HG03135 (cell line): ENCODE measurements at regions not wholly inside any gene's neighbourhood (a gene's known extent, or its start where the extent isn't known, plus 50 kb on each side); places are given as distances from the start of the nearest gene placed in this dataset.
A peak's percentile ranks its signal among the peaks of the same experiment; 100 is the strongest.

Experiments
- ATAC-seq: cut with Tn5 transposase; IDR thresholded peaks from one replicate; pipeline ENCODE4 v1.9.1; 2021; ENCODE audit warnings: mild to moderate bottlenecking, moderate library complexity; ENCODE audit not compliant: unreplicated experiment

DNA sequence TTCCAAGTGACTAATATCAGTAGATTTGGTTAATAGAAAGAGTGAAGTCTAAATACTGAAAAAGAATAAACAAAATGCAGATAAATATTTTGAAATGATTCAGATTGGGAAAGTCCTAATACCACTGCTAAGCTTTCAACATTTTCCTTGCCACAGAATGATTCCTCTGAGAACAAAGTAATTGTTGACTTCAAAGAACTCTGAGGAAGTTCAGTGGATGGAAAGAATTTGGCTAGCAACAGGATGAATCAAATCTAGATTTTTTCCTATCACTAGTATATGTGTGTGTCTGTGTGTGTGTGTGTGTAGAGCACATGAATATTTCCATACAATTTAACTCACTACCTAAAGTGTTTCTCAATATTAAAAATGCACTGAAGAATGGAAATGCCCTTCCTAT lies 107.9 kb upstream of the PREP start:
- no peak for ATAC-seq

DNA sequence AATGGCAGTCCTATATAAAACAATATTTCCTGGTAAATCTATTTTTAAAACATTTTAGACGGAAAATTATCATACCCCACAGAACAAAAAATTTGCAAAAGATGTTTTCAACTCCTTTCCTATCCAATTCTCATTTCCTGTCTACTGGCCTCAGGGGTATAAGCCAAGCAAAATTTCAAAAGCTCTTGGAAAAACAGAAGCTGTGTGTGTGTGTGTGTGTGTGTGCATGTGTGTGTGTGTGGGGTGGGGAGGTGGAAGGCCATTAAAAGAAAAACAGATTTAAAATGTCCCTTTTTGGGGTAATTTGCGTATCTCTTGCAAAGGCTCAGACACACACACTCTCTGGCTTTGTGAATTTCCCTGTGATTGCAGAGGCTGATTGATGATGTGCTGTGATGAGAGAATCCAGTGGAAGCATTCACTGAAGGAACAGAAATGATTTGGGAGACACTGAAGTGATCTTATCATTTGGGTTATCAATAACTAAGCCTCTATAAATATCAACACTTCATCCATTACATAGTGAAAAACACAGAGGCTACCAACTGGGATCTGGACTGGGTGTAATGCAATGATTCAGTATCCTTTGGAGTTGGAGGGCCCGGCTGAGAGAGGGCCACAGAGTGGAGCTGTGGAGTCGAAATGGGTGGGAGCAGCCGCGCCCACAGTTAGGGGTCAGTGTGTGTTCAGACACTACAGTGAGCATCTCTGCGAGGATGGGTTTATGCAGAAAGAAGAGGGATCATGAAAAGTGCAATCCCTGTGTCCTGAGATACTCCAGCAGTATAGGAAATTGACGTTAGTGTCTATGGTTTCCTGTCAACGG lies 106.8 kb upstream of the PREP start:
- no peak for ATAC-seq

DNA sequence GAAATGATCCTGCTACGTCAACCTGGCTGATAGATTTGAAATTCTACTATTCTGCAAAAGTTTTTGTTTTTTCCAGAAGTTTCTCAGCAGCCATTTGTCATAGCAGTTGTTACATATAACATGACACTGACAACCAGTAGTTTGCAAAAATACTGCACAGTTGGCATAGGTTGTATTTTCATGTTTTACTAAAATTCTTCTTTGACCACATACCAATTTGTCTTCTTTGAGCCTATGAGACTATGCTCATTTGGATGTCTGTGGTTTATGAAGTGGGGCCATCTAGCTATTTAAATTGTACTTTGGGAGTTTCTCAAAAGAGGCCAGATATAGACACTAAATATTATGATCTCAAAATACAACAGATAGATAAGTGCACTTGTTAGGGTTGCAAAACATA lies 104.9 kb upstream of the PREP start:
- no peak for ATAC-seq

DNA sequence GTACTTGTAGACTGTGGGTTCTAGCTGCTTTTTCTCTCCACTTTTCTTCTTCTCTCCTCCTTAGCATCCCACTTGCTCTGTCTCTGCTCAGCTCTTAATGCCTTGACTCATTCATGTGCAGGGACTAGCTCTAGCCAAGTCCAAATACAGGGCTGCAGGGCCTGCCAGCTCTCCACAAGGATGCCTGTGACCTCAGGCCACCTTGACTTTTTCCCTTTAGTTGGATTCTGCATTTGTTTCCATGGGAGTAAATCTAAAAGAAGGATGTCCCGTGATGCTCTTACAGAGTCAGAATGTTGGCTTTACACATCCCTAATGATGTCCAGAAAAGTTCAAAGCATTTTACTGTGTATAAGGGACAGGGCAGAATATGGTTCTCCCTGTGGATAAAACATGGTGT lies 101.8 kb upstream of the PREP start:
- no peak for ATAC-seq

DNA sequence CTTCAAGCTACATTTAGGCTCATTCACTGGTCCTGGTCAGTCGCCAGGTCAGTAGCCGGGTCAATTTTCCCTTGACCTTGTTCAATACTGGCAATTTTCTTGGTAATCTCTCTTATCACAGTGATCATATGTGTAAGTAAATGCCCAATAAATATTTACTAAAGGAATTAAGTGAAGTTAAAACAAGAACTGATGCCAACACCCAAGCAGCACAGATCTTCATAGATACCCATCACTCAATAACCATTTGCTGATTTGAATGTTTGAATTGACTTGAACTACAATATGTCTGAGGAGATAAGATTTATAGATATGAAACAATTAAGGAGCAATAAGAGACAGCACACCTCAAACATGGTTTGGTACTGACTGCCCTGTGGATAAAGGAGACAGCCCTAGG lies 100.8 kb upstream of the PREP start:
- no peak for ATAC-seq

DNA sequence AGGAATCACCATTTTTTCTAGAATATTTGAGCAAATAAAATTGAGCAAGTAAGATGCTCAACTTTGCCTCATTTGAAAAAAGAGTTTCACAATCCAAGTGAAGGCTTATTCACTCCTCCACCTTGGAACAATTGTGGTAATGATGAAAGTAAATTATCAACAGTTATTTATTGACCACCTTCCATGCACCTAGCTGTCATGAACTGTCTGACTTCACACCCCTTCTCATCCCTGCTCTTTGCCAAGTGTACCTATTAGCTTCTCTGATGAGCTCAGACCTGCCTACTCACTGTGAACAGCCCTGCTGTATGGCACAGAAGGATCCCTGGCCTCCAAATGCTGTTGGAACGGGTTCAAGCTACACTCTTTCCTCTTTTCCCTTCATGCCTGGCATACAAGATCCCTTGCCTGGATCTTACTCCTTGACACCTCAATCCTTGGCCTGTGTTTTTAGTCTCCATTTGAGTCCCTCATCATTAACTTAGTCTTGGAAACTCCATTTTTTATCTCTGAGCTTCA lies 99.0 kb upstream of the PREP start:
- no peak for ATAC-seq

DNA sequence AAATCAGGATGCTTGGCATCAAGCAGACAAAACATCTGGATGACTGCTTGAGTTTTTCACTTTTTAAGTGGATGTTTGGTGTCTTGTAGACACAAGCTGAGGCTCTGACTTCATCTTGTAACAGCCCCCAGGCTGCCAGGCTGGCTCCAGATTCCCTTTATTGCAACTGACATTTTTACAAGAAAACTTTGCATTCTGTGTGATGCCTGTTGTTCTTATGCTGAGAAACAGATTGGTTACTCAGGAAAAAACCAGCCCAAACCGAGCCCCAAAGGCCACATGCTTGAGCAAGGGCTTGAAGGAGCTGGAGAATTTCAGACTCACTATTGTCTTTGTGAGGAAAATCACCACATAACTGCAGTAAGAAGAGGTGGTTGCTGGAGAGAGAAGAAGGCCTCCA lies 98.4 kb upstream of the PREP start:
- no peak for ATAC-seq

DNA sequence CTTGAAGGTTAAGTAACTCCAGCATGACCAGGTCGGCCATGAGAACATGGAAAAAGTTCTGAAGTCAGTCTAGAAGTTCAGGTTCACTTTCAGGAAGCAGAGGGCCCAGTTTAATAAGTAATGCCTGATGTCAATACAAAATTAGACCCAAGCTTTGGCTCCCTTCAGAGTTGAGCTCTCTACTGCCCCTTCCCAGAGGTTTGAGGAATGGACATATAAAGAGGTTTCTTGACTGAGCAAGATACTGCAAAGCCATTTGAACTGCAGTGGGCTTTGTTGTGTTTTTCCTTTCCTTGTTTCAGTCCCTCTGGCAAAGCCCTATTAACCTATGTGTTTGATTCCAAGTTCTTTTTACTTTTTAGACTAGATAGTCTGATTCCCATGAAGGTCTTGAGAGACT lies 97.8 kb upstream of the PREP start:
- ATAC-seq, result no peak

DNA sequence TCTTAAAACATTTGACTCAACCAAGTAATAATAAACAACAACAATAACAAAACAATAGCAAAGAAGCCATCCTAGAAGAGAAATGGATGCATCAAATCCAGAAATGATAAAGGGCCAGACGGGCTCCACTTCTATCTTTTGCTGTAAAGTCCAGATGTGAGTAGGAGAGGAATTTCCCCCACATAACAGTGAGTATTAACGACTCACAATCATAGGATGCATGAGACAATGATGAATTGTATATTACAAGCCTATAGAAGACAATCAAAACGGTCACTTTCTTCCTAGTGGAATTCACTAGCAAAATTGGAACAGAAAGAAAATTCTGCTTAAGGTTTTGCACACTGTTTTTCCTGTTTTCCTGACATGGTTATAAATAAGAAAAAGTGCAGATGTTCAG lies 97.0 kb upstream of the PREP start:
- ATAC-seq, result no peak

DNA sequence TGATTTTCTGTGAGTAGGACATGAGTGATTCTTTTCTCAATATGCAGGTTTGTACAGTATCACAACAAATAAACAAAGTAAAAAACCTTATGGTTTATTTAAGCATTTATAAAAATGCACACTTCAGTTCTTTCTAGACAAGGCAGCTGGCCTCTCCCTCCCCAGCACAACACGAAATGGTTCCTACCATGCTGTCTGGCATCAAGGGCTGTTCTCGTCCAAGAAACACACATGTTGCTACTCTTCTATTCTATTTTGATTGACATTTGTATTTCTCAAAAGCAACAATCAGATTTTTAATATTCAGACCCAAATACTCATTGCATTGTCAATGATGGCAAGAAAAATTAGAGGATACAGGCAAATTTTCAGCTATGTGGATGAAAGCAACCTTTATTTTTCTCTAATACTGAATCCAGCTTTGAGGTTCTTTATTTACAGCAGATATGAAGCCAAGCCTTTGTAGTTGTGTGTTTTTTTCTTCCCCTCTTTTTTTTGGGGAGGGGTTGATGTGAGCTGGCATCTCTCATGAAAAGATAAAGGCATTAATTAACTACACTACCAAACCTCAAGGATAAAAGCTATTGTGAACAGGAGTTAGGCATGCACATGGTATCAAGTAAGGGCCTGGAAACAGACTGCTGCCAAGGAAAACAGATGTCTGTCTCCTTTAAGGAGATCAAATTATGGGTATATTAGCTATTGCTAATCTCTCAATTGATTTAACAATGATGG lies 96.4 kb upstream of the PREP start:
- no peak for ATAC-seq

DNA sequence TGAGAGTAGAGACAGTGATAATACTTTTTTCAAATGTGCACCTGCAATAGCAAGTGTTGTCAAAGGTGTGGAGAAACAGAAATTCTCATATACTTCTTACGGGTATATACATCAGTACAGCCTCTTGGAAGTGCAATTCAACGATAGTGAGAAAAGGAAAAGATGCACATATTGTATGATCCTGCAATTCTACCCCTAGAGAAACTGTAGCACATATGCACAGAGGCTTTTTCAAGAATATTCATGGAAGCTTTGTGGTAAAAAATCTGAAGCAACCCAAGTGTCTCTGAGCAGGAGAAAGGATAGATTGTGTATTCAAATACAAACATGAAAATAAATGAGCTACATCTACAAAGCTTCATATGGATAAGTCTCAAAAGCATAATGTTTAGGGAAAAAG lies 94.7 kb upstream of the PREP start:
- no peak for ATAC-seq

DNA sequence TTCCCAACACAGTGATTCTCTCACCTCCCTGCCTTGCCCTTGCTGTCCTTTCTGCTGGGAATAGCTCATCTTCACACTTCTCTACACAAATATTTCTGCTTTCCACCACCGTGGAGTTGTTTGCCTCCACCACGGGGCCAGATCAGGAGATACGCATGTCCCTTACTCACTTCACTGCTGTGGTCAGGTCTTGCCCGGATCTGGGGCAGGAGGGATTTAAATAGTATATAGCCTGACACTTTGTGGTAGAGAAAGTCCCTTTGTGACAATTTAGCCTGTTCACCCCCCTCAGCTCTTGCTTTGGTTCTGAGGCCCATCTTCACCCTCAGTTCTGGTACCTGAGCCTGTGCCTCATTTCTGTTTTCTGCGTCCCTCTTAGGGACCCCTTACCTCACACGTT lies 92.6 kb upstream of the PREP start:
- no peak for ATAC-seq

DNA sequence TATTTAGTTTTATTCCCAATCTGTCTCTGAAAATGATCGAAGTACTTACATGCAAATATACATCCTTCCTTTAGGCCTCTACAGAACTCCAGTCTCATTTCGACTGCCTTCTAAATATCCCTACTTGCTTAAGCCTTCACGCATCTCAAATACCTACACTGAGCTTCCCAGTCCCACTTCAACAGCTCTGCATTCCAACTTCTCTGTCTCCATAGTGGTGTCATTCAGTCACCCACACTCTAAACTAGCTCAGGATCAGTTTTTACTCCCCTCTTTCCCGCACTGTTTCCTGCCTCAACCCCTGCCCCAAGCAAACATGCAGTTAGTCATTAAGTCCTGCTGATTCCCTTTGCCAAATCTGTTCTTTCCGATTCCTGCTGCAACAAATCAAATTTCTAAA lies 91.8 kb upstream of the PREP start:
- ATAC-seq, result no peak

DNA sequence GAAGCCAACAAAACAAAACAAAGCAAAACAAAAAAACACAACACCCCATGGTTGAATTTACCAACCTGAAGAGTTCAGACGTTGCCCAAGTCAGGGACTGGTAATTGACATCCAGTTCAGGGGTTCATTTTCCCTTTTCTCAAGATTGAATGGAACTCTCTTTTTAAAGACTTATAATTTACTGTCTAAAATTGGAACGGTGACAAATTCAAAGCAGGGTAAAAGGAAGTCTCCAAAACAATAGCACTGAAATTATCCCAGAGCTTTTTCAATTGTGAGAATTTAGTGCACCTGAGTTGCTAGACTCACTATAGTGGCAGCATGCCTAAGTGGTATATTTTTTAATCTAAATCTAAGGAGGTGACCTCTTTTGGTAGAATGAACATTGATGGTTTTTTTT lies 90.9 kb upstream of the PREP start:
- no peak for ATAC-seq

DNA sequence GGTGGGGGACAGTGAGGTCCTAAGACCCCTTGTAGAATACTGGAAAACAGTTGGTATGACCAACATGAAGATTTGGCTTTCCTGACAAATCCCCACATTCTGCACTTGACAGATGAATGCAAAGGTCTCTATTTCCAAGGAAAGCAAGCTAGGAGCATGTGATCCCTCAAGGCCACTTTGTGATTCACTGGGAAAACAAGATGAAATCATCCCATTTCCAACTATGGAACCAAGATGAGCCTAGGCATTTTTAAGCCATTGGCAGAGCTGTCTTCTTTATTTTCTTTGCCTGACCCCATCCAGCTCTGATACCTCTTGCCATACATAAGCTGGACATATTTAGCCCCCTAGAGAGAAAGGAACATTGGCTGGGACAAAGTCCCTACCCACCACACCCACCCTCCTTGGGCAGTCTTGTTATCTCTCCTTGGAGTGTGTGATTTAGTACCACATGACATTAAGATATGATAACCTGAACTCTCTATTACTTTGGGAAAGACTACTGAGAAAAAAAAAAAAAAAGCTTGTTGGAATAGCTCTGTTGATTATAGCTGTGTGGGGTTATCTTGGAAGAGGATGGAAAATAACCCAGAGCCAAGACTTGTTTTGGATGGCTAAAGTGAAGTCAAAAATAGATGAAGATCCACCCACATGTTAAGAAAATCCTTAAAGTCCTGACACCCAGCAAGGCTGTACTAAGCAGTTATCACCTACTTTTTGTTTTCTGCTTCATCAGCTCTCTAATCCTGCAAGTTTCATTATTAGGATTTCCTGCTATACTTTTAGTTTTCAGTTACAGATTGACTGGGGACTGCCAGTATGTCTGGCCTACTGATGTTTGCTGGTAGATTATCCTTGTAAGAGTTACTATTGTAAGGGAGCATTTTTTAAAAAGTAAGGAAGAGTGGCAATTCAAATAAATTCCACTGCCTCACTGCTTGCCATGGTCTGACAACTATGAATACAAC lies 90.1 kb upstream of the PREP start:
- ATAC-seq, result peak; percentile 91

DNA sequence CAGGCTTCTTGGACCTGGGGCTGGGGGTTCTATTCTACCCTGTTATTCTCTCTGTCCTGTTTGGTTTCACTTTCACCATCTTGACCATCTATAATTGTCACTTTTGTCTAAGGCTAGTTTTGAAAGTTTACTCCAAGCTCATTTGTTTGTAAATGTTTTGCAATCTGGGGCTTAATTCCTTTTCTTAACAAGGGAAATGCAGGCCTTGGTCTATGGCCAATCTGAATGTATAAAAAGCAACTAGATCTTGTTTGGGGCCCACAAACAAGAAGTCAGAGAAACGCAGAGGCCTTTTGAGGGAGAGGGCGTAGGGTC lies 86.3 kb upstream of the PREP start:
- no peak for ATAC-seq

DNA sequence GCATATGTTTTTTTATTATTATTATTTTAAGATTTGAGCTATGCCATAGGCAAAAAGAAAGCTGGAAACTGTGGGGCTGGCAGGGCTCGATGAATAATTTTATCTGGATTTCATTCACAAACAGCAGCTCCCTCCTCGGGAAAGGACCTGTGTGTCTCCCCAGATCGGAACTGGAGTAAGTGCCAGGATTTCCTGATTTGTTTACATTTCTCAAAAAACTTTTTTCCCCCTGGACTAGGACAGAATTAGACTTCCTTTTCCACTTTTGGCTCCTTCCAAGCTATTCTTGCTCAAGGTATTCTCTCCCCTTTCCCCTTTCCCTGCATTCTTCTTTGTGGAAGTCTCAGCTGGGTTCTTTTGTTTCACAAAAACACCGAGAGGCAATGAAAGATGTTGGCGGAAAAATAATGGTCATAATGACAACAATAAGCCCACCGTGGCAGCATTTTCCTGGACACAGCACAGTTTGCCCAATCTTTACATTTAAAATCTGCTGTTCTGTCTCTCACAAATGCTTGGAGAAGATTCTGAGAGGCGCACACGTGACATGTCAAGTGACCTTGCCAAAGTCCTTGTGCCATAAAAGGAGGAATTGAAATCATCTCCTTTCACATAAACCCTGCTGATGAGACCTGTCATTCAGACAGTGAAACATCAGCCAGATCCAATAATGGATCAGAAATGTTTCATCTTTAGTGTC lies 85.8 kb upstream of the PREP start:
- no peak for ATAC-seq

DNA sequence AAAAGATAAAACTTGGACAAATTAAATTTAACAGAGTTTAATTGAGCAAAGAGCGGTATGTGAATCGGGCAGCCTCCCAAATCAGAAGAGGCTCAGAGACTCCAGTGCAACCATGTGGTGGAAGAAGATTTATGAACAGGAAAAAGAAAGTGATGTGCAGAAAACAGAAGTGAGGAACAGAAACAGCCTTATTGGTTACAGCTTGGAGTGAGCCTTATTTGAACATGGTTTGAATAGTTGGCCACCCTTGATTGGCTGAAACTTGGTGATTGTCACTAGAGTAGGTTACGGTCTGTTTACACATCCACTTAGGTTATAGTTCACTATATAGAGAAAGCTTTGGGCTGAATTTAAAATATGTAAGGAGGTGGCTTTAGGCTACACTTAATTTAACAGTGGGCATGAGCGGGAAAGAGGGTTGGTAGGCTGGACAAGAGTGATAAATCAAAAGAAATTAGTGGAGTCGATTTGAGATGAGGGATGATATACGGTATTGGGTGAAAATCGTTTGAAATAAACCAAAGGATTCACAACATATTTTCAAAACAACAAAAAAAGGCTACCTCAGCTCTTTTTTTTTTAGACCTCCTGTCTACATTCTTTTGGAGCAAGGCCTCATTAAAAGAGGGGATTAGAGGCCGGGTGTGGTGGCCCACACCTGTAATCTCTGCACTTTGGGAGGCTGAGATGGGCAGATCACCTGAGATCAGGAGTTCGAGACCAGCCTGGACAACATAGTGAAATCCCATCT lies 84.3 kb upstream of the PREP start:
- no peak for ATAC-seq

DNA sequence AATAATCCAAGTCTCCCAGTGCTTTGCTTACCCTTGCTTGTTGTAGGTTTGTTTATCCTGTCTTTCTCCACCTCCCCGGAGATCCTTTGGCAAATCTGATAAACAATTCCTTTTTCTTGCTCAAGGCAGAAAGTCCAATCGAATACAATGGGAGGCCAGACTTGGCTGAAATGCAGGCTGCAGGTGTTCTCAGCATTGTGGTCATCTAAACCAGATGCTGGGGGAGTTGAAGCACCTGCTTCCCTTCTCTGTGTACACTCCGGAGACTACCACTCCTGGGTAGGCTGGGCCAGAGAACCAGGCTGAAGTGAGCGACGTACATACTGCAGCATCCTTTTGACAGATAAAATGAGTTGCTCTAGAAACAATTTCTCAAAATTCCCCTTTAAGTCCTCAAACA lies 82.6 kb upstream of the PREP start:
- ATAC-seq, result peak; percentile 61
